Activated CD4-positive, alpha-beta T cell treated with anti-CD3 and anti-CD28 coated beads, Interleukin-2, amount 50 U/mL, for 1 hour (primary cell): ENCODE measurements at regions not wholly inside any gene's neighbourhood (a gene's known extent, or its start where the extent isn't known, plus 50 kb on each side); places are given as distances from the start of the nearest gene placed in this dataset.
"Not testable (repeated sequence)": the region's sequence is repeated elsewhere in the genome, so short reads cannot be mapped to it uniquely, and the experiment has no call there.

Experiments
- DNase-seq: peaks from one replicate; pipeline ENCODE4 v3.0.0-alpha.2; 2020

GRCh38 chr17:51439395-51440229, 179.3 kb downstream of the UTP18 start:
- peak; percentile 16 for DNase-seq

- no peak for DNase-seq
Measured at GRCh38 chr17:51441431-51441830, 181.1 kb downstream of the UTP18 start.

GRCh38 chr17:51442088-51442865, 181.9 kb downstream of the UTP18 start:
- no peak for DNase-seq

- DNase-seq, result no peak
Measured at GRCh38 chr17:51443646-51444045, 183.3 kb downstream of the UTP18 start.

- DNase-seq, result no peak
Measured at GRCh38 chr17:51445946-51446345, 185.6 kb downstream of the UTP18 start.

GRCh38 chr17:51454456-51454978, 194.2 kb downstream of the UTP18 start:
- no peak for DNase-seq

- no peak for DNase-seq
Measured at GRCh38 chr17:51455211-51455610, 194.9 kb downstream of the UTP18 start.

GRCh38 chr17:51455931-51456330, 195.6 kb downstream of the UTP18 start:
- DNase-seq, result no peak

GRCh38 chr17:51456942-51457341, 196.6 kb downstream of the UTP18 start:
- no peak for DNase-seq

- DNase-seq, result peak; percentile 42
Measured at GRCh38 chr17:51461578-51462004, 201.2 kb downstream of the UTP18 start.

- DNase-seq, result no peak
Measured at GRCh38 chr17:51463353-51463752, 203.0 kb downstream of the UTP18 start.

GRCh38 chr17:51467336-51467735, 207.0 kb downstream of the UTP18 start:
- no peak for DNase-seq

- no peak for DNase-seq
Measured at GRCh38 chr17:51472670-51473205, 212.4 kb downstream of the UTP18 start.

- no peak for DNase-seq
Measured at GRCh38 chr17:51474764-51475163, 214.4 kb downstream of the UTP18 start.

GRCh38 chr17:51475730-51476129, 215.4 kb downstream of the UTP18 start:
- DNase-seq, result no peak

- DNase-seq, result no peak
Measured at GRCh38 chr17:51479303-51479702, 219.0 kb downstream of the UTP18 start.

- DNase-seq, result no peak
Measured at GRCh38 chr17:51481370-51481769, 221.0 kb downstream of the UTP18 start.

- not testable (repeated sequence) for DNase-seq
Measured at GRCh38 chr17:51482248-51482647, 221.9 kb downstream of the UTP18 start.

- DNase-seq, result no peak
Measured at GRCh38 chr17:51486091-51486490, 225.7 kb downstream of the UTP18 start.

GRCh38 chr17:51486885-51487520, 226.7 kb downstream of the UTP18 start:
- DNase-seq, result no peak

- DNase-seq, result peak; percentile 8
Measured at GRCh38 chr17:51487947-51488346, 227.6 kb downstream of the UTP18 start.

GRCh38 chr17:51491416-51491815, 231.1 kb downstream of the UTP18 start:
- no peak for DNase-seq

GRCh38 chr17:51493206-51493605, 232.9 kb downstream of the UTP18 start:
- no peak for DNase-seq
